ENCODE measurements at regions not wholly inside any gene's neighbourhood (a gene's known extent, or its start where the extent isn't known, plus 50 kb on each side); places are given as distances from the start of the nearest gene placed in this dataset.

DNA sequence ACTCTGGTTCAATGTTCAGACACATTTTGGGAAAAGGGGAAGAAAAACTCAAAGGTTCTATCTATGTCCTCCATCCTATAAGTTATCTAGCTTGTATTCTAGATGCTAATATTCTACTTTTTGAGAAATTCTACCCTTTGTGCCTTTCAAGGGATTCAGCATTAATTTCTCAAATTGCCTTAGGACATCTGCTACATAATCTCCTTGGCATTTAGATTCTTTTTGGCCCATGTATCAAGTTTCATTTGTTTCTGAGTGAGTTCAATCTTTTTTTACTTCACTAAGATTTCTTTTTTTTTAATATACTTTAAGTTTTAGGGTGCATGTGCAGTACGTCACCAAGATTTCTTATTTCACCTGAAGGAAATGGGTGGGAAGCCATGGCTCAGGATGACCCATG, 232.7 kb upstream of the TENT5A start:
- Histone ChIP-seq H3K9ac (ENCODE audit: low read depth in 1 of 2, low read length in 2 of 2) (no peak overlapping the region), H3K4me1 (ENCODE audit: control insufficient read depth in 4 of 4, insufficient read depth in 4 of 4, low read length in 3 of 4) (no peaks in the 10 kb centered on the region), H3K9me3 (ENCODE audit: control insufficient read depth in 4 of 4, low read length in 3 of 4) (no peaks in the 10 kb centered on the region), H3K27me3 (ENCODE audit: control insufficient read depth in 4 of 4, insufficient read depth in 4 of 4, low read length in 3 of 4) (no peaks in the 10 kb centered on the region), H3K36me3 (ENCODE audit: control insufficient read depth in 4 of 4, insufficient read depth in 3 of 4, low read depth in 1 of 4, low read length in 3 of 4) (no peaks in the 10 kb centered on the region), H3K4me3 (ENCODE audit: low read depth in 1 of 3, low read length in 3 of 3) (no peak overlapping the region), H3K27ac (ENCODE audit: low read depth in 1 of 2, low read length in 2 of 2) (no peak overlapping the region)
- 99% methylated on average over 1 of the region's 1 CpG for WGBS
- no peak for DNase-seq (ENCODE audit: low spot score)
- TF ChIP-seq EGR1 (IDR thresholded peaks at IDR 0.05; ENCODE audit: low read depth in 2 of 2), result no peak
- TF ChIP-seq, protein P1, sequence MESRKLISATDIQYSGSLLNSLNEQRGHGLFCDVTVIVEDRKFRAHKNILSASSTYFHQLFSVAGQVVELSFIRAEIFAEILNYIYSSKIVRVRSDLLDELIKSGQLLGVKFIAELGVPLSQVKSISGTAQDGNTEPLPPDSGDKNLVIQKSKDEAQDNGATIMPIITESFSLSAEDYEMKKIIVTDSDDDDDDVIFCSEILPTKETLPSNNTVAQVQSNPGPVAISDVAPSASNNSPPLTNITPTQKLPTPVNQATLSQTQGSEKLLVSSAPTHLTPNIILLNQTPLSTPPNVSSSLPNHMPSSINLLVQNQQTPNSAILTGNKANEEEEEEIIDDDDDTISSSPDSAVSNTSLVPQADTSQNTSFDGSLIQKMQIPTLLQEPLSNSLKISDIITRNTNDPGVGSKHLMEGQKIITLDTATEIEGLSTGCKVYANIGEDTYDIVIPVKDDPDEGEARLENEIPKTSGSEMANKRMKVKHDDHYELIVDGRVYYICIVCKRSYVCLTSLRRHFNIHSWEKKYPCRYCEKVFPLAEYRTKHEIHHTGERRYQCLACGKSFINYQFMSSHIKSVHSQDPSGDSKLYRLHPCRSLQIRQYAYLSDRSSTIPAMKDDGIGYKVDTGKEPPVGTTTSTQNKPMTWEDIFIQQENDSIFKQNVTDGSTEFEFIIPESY (IDR thresholded peaks at IDR 0.05), result no peak
- TF ChIP-seq RAD21 (IDR thresholded peaks at IDR 0.05), result no peak
- TF ChIP-seq HNF4G (IDR thresholded peaks at IDR 0.05), result no peak
- TF ChIP-seq FOXA2 (IDR thresholded peaks at IDR 0.05), result no peak

DNA sequence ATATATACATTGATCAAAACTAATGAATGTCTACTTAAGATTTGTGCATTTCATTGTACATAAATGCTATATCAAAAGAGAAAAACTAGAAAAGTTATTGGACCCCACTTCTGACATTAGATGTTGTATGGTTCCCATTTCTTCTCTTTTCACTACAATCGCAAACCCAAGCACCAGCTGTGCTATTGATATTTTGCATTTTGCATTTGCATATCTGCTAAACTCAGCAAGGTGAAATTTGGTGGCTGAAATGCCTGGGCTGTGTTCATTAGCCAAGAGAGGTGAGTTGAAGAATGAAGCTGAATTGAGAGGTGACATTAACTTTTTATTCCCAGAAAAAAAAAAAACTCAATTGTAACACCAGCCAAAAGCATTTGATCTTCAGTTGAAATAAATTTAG, 232.1 kb upstream of the TENT5A start:
- H3K9ac ChIP-seq (ENCODE audit: low read depth in 1 of 2, low read length in 2 of 2), result no peak overlapping the region
- 93% methylated on average over 1 of the region's 1 CpG for WGBS

More for the DNA sequence above, 232.1 kb upstream of the TENT5A start:
- Histone ChIP-seq H3K27ac (ENCODE audit: low read depth in 1 of 2, low read length in 2 of 2) (no peak overlapping the region), H3K27me3 (ENCODE audit: control insufficient read depth in 4 of 4, insufficient read depth in 4 of 4, low read length in 3 of 4) (no peaks in the 10 kb centered on the region), H3K9me3 (ENCODE audit: control insufficient read depth in 4 of 4, low read length in 3 of 4) (no peaks in the 10 kb centered on the region), H3K4me1 (ENCODE audit: control insufficient read depth in 4 of 4, insufficient read depth in 4 of 4, low read length in 3 of 4) (no peaks in the 10 kb centered on the region), H3K36me3 (ENCODE audit: control insufficient read depth in 4 of 4, insufficient read depth in 3 of 4, low read depth in 1 of 4, low read length in 3 of 4) (no peaks in the 10 kb centered on the region), H3K4me3 (ENCODE audit: low read depth in 1 of 3, low read length in 3 of 3) (no peak overlapping the region)
- no peak for TF ChIP-seq EGR1 (IDR thresholded peaks at IDR 0.05; ENCODE audit: low read depth in 2 of 2)
- TF ChIP-seq FOXA2 (IDR thresholded peaks at IDR 0.05), result no peak
- TF ChIP-seq RAD21 (IDR thresholded peaks at IDR 0.05), result no peak
- TF ChIP-seq RXRA (IDR thresholded peaks at IDR 0.05), result no peak
- TF ChIP-seq SP1 (IDR thresholded peaks at IDR 0.05), result no peak
- TF ChIP-seq, protein P2, sequence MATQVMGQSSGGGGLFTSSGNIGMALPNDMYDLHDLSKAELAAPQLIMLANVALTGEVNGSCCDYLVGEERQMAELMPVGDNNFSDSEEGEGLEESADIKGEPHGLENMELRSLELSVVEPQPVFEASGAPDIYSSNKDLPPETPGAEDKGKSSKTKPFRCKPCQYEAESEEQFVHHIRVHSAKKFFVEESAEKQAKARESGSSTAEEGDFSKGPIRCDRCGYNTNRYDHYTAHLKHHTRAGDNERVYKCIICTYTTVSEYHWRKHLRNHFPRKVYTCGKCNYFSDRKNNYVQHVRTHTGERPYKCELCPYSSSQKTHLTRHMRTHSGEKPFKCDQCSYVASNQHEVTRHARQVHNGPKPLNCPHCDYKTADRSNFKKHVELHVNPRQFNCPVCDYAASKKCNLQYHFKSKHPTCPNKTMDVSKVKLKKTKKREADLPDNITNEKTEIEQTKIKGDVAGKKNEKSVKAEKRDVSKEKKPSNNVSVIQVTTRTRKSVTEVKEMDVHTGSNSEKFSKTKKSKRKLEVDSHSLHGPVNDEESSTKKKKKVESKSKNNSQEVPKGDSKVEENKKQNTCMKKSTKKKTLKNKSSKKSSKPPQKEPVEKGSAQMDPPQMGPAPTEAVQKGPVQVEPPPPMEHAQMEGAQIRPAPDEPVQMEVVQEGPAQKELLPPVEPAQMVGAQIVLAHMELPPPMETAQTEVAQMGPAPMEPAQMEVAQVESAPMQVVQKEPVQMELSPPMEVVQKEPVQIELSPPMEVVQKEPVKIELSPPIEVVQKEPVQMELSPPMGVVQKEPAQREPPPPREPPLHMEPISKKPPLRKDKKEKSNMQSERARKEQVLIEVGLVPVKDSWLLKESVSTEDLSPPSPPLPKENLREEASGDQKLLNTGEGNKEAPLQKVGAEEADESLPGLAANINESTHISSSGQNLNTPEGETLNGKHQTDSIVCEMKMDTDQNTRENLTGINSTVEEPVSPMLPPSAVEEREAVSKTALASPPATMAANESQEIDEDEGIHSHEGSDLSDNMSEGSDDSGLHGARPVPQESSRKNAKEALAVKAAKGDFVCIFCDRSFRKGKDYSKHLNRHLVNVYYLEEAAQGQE (IDR thresholded peaks at IDR 0.05), result no peak
- TF ChIP-seq, protein P3, sequence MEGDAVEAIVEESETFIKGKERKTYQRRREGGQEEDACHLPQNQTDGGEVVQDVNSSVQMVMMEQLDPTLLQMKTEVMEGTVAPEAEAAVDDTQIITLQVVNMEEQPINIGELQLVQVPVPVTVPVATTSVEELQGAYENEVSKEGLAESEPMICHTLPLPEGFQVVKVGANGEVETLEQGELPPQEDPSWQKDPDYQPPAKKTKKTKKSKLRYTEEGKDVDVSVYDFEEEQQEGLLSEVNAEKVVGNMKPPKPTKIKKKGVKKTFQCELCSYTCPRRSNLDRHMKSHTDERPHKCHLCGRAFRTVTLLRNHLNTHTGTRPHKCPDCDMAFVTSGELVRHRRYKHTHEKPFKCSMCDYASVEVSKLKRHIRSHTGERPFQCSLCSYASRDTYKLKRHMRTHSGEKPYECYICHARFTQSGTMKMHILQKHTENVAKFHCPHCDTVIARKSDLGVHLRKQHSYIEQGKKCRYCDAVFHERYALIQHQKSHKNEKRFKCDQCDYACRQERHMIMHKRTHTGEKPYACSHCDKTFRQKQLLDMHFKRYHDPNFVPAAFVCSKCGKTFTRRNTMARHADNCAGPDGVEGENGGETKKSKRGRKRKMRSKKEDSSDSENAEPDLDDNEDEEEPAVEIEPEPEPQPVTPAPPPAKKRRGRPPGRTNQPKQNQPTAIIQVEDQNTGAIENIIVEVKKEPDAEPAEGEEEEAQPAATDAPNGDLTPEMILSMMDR (IDR thresholded peaks at IDR 0.05; ENCODE audit: low read depth, low read length, missing input control), result no peak
- TF ChIP-seq GABPA (IDR thresholded peaks at IDR 0.05 in 1 of 2, conservative IDR thresholded peaks at IDR 0.05 in 1 of 2), result no peak
- TF ChIP-seq YY1 (IDR thresholded peaks at IDR 0.05), result no peak
- TF ChIP-seq HNF4A (conservative IDR thresholded peaks at IDR 0.05), result no peak
- no peak for TF ChIP-seq HNF4G (IDR thresholded peaks at IDR 0.05)
- no peak for TF ChIP-seq TAF1 (conservative IDR thresholded peaks at IDR 0.05)
- TF ChIP-seq, protein P4, sequence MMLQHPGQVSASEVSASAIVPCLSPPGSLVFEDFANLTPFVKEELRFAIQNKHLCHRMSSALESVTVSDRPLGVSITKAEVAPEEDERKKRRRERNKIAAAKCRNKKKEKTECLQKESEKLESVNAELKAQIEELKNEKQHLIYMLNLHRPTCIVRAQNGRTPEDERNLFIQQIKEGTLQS (IDR thresholded peaks at IDR 0.05), result no peak
- no peak for TF ChIP-seq FOXA1 (IDR thresholded peaks at IDR 0.05)
- no peak for TF ChIP-seq NR2F2 (IDR thresholded peaks at IDR 0.05)
- TF ChIP-seq, protein P5, sequence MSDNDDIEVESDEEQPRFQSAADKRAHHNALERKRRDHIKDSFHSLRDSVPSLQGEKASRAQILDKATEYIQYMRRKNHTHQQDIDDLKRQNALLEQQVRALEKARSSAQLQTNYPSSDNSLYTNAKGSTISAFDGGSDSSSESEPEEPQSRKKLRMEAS (IDR thresholded peaks at IDR 0.05), result no peak
- TF ChIP-seq, protein P1 (IDR thresholded peaks at IDR 0.05), result no peak
- no peak for TF ChIP-seq JUND (IDR thresholded peaks at IDR 0.05)
- no peak for DNase-seq (ENCODE audit: low spot score)

Measured in liver (tissue), 8 donors.